ENCODE measurements at regions not wholly inside any gene's neighbourhood (a gene's known extent, or its start where the extent isn't known, plus 50 kb on each side); places are given as distances from the start of the nearest gene placed in this dataset.

GRCh38 chr11:98130117-98130625, 890.6 kb upstream of the CNTN5 start:
- Histone ChIP-seq H3K4me1 (no peaks in the 10 kb centered on the region), H3K9me3 (no peaks in the 10 kb centered on the region), H3K4me3 (no peak overlapping the region), H3K4me2 (no peak overlapping the region), H3K27ac (no peak overlapping the region)
- ChIA-PET POLR2A (no interaction called here), CTCF (no interaction called here)
- DNase-seq (ENCODE audit: low read depth in 1 of 2, low spot score in 1 of 2) (no peak), ATAC-seq (no peak), FAIRE-seq (no peak)
- TF ChIP-seq MAFK (IDR thresholded peaks at IDR 0.05; ENCODE audit: partially characterized antibody) (no peak), SMC3 (IDR thresholded peaks at IDR 0.05) (no peak), HDAC2 (IDR thresholded peaks at IDR 0.05) (no peak), CHD2 (IDR thresholded peaks at IDR 0.05; ENCODE audit: low read length, partially characterized antibody) (no peak), NR3C1 (IDR thresholded peaks at IDR 0.05) (no peak), TFCP2L1 (CRISPR knock-in tag; IDR thresholded peaks at IDR 0.05) (no peak), HOXA7 (CRISPR knock-in tag; IDR thresholded peaks at IDR 0.05) (no peak), MAX (IDR thresholded peaks at IDR 0.05) (no peak), NFE2L2 (conservative IDR thresholded peaks at IDR 0.05; ENCODE audit: low read length) (no peak), USF2 (IDR thresholded peaks at IDR 0.05) (no peak)
- TF ChIP-seq, protein P1, sequence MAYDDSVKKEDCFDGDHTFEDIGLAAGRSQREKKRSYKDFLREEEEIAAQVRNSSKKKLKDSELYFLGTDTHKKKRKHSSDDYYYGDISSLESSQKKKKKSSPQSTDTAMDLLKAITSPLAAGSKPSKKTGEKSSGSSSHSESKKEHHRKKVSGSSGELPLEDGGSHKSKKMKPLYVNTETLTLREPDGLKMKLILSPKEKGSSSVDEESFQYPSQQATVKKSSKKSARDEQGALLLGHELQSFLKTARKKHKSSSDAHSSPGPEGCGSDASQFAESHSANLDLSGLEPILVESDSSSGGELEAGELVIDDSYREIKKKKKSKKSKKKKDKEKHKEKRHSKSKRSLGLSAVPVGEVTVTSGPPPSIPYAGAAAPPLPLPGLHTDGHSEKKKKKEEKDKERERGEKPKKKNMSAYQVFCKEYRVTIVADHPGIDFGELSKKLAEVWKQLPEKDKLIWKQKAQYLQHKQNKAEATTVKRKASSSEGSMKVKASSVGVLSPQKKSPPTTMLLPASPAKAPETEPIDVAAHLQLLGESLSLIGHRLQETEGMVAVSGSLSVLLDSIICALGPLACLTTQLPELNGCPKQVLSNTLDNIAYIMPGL (CRISPR knock-in tag; IDR thresholded peaks at IDR 0.05; ENCODE audit: borderline replicate concordance) = no peak

- WGBS (ENCODE audit: missing lambda C conversion rate) = 0% methylated on average over 1 of the region's 1 CpG
- CTCF ChIA-PET = interaction anchor here (0.6 kb wide), 1 partner anchor 595 kb away, joined by 3 read pairs; no protein-coding TSS in a partner anchor
- ATAC-seq (no peak), FAIRE-seq (no peak), DNase-seq (ENCODE audit: low read depth in 1 of 2, low spot score in 1 of 2) (no peak)
- TF ChIP-seq SREBF2 (IDR thresholded peaks at IDR 0.05) (no peak), TFCP2L1 (CRISPR knock-in tag; IDR thresholded peaks at IDR 0.05) (no peak), ZC3H11A (IDR thresholded peaks at IDR 0.05) (no peak), NPAS2 (CRISPR knock-in tag; IDR thresholded peaks at IDR 0.05; ENCODE audit: borderline replicate concordance) (no peak), EP300 (IDR thresholded peaks at IDR 0.05) (no peak), MAX (IDR thresholded peaks at IDR 0.05) (no peak), MYC (IDR thresholded peaks at IDR 0.05; ENCODE audit: borderline replicate concordance, low read length) (no peak), GATA3 (IDR thresholded peaks at IDR 0.05; ENCODE audit: borderline replicate concordance) (no peak), ZFP36 (IDR thresholded peaks at IDR 0.05; ENCODE audit: borderline replicate concordance, partially characterized antibody) (no peak)
- TF ChIP-seq, protein P2, sequence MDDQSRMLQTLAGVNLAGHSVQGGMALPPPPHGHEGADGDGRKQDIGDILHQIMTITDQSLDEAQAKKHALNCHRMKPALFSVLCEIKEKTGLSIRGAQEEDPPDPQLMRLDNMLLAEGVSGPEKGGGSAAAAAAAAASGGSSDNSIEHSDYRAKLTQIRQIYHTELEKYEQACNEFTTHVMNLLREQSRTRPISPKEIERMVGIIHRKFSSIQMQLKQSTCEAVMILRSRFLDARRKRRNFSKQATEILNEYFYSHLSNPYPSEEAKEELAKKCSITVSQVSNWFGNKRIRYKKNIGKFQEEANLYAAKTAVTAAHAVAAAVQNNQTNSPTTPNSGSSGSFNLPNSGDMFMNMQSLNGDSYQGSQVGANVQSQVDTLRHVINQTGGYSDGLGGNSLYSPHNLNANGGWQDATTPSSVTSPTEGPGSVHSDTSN (IDR thresholded peaks at IDR 0.05) = no peak
- H3K4me1 ChIP-seq = no peaks in the 10 kb centered on the region
- H3K27ac ChIP-seq = no peak overlapping the region
- POLR2A ChIA-PET = no interaction called here
- H3K4me2 ChIP-seq = no peak overlapping the region
- no peaks in the 10 kb centered on the region for H3K9me3 ChIP-seq
- H3K4me3 ChIP-seq = no peak overlapping the region
Measured at GRCh38 chr11:98136357-98136756, 884.4 kb upstream of the CNTN5 start.

GRCh38 chr11:98137437-98137836, 883.3 kb upstream of the CNTN5 start:
- H3K9me3 ChIP-seq = no peaks in the 10 kb centered on the region
- H3K4me2 ChIP-seq = no peak overlapping the region
- DNase-seq (ENCODE audit: low read depth in 1 of 2, low spot score in 1 of 2) (no peak), ATAC-seq (no peak), FAIRE-seq (no peak)
- 56% methylated on average over 3 of the region's 3 CpGs for WGBS (ENCODE audit: missing lambda C conversion rate)
- ChIA-PET POLR2A (no interaction called here), CTCF (no interaction called here)
- no peak overlapping the region for H3K4me3 ChIP-seq
- no peak overlapping the region for H3K27ac ChIP-seq
- no peak for TF ChIP-seq JUNB (IDR thresholded peaks at IDR 0.05)
- peak in 1 of 2 experiments; percentile 40; a peak in 1 of 4 replicates for TF ChIP-seq CEBPB (IDR thresholded peaks at IDR 0.05)
- TF ChIP-seq RFX5 (IDR thresholded peaks at IDR 0.05) = no peak
- TF ChIP-seq SMC3 (IDR thresholded peaks at IDR 0.05) = no peak
- no peaks in the 10 kb centered on the region for H3K4me1 ChIP-seq

Data from A549 (cell line).